ENCODE measurements at regions not wholly inside any gene's neighbourhood (a gene's known extent, or its start where the extent isn't known, plus 50 kb on each side); places are given as distances from the start of the nearest gene placed in this dataset.

GRCh38 chr9:15101095-15101494 is 190.9 kb upstream of the FREM1 start:
- TF ChIP-seq POLR2A (IDR thresholded peaks at IDR 0.05; ENCODE audit: low read length) (no peak), GATA1 (IDR thresholded peaks at IDR 0.05; ENCODE audit: low read depth, low read length) (no peak)
